GM12874 (cell line): ENCODE measurements at regions not wholly inside any gene's neighbourhood (a gene's known extent, or its start where the extent isn't known, plus 50 kb on each side); places are given as distances from the start of the nearest gene placed in this dataset.

Source experiments
- CTCF ChIP-seq: IDR thresholded peaks from 2 replicates; pipeline ENCODE4 v1.5.1; 2011; ENCODE audit warnings: low read depth, mild to moderate bottlenecking, control low read depth, low read length, moderate library complexity; ENCODE audit not compliant: insufficient read depth

GRCh38 chr11:28822576-28822975, 714.4 kb downstream of the METTL15 start:
- TF ChIP-seq CTCF, result no peak

GRCh38 chr11:28820296-28820989, 712.3 kb downstream of the METTL15 start:
- no peak for TF ChIP-seq CTCF

GRCh38 chr11:28819741-28820140, 711.6 kb downstream of the METTL15 start:
- TF ChIP-seq CTCF, result no peak

- TF ChIP-seq CTCF, result no peak
Measured at GRCh38 chr11:28815110-28815509, 706.9 kb downstream of the METTL15 start.

GRCh38 chr11:28808771-28809170, 700.6 kb downstream of the METTL15 start:
- no peak for TF ChIP-seq CTCF

GRCh38 chr11:28799316-28799715, 691.1 kb downstream of the METTL15 start:
- no peak for TF ChIP-seq CTCF

GRCh38 chr11:28798286-28798685, 690.1 kb downstream of the METTL15 start:
- no peak for TF ChIP-seq CTCF
